Smooth muscle cell (in vitro differentiated cells): ENCODE measurements at regions not wholly inside any gene's neighbourhood (a gene's known extent, or its start where the extent isn't known, plus 50 kb on each side); places are given as distances from the start of the nearest gene placed in this dataset.

Source experiments
- DNase-seq: peaks from one replicate; lab custom pipeline; 2025; ENCODE audit not compliant: unreplicated experiment; lab: John Stamatoyannopoulos, UW
- H2AFZ ChIP-seq: fragments of 200-600 bp; sonication (generic); 2 replicates; pipeline ENCODE4 v1.6.0; 2016; ENCODE audit warnings: antibody characterized with exemption, low read depth, mild to moderate bottlenecking
- H3F3A ChIP-seq: fragments of 200-600 bp; sonication (generic); 2 replicates; pipeline ENCODE4 v1.6.0; 2017; ENCODE audit warnings: antibody characterized with exemption, low read depth
- H3K27ac ChIP-seq: fragments of 200-600 bp; sonication (generic); 2 replicates; pipeline ENCODE4 v1.5.1; 2016; ENCODE audit warnings: low read depth, mild to moderate bottlenecking
- H3K27me3 ChIP-seq: fragments of 200-600 bp; sonication (generic); 2 replicates; pipeline ENCODE4 v1.6.1; 2016; ENCODE audit warnings: low read depth, mild to moderate bottlenecking
- H3K36me3 ChIP-seq: fragments of 200-600 bp; sonication (generic); 2 replicates; pipeline ENCODE4 v1.5.1; 2016; ENCODE audit warnings: low read depth
- H3K4me1 ChIP-seq: fragments of 200-600 bp; sonication (generic); 2 replicates; pipeline ENCODE4 v1.5.1; 2016; ENCODE audit warnings: low read depth
- H3K4me2 ChIP-seq: fragments of 200-600 bp; sonication (generic); 2 replicates; pipeline ENCODE4 v1.6.0; 2016; ENCODE audit warnings: mild to moderate bottlenecking
- H3K4me3 ChIP-seq: fragments of 200-600 bp; sonication (generic); 2 replicates; pipeline ENCODE4 v1.5.1; 2016; ENCODE audit warnings: mild to moderate bottlenecking
- H3K79me2 ChIP-seq: fragments of 200-600 bp; sonication (generic); 2 replicates; pipeline ENCODE4 v1.6.0; 2016; ENCODE audit warnings: low read depth, mild to moderate bottlenecking
- H3K9ac ChIP-seq: fragments of 200-600 bp; sonication (generic); 2 replicates; pipeline ENCODE4 v1.6.0; 2016; ENCODE audit warnings: low read depth
- H3K9me3 ChIP-seq: fragments of 200-600 bp; sonication (generic); replicated peaks from 2 replicates; pipeline ENCODE4 v1.5.1; 2016; ENCODE audit warnings: low read depth
- H4K20me1 ChIP-seq: fragments of 200-600 bp; sonication (generic); 2 replicates; pipeline ENCODE4 v1.6.0; 2016; ENCODE audit warnings: low read depth
- WGBS: methylation state at CpG from one replicate; pipeline ENCODE4 v1.1.7; 2016; ENCODE audit warnings: low lambda C conversion rate; 5-methylcytosine and 5-hydroxymethylcytosine counted together
- TF ChIP-seq, protein P1 (sequence below): fragments of 200-600 bp; sonication (generic); IDR thresholded peaks from 2 replicates; pipeline ENCODE4 v1.5.1; 2017; ENCODE audit warnings: borderline replicate concordance, mild to moderate bottlenecking, antibody characterized with exemption; ENCODE audit not compliant: insufficient read depth, poor library complexity, severe bottlenecking

- Histone ChIP-seq H3K4me3 (no peak overlapping the region), H3K9ac (no peak overlapping the region), H3K36me3 (no peaks in the 10 kb centered on the region), H2AFZ (no peak overlapping the region), H4K20me1 (no peaks in the 10 kb centered on the region), H3K9me3 (no peaks in the 10 kb centered on the region), H3F3A (no peaks in the 10 kb centered on the region), H3K4me1 (no peaks in the 10 kb centered on the region), H3K79me2 (no peaks in the 10 kb centered on the region), H3K27me3 (no peaks in the 10 kb centered on the region), H3K4me2 (no peak overlapping the region), H3K27ac (no peak overlapping the region)
- no peak for DNase-seq
- 70% methylated on average over 2 of the region's 2 CpGs for WGBS
- TF ChIP-seq, protein P1, sequence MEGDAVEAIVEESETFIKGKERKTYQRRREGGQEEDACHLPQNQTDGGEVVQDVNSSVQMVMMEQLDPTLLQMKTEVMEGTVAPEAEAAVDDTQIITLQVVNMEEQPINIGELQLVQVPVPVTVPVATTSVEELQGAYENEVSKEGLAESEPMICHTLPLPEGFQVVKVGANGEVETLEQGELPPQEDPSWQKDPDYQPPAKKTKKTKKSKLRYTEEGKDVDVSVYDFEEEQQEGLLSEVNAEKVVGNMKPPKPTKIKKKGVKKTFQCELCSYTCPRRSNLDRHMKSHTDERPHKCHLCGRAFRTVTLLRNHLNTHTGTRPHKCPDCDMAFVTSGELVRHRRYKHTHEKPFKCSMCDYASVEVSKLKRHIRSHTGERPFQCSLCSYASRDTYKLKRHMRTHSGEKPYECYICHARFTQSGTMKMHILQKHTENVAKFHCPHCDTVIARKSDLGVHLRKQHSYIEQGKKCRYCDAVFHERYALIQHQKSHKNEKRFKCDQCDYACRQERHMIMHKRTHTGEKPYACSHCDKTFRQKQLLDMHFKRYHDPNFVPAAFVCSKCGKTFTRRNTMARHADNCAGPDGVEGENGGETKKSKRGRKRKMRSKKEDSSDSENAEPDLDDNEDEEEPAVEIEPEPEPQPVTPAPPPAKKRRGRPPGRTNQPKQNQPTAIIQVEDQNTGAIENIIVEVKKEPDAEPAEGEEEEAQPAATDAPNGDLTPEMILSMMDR: no peak
These were observed 194.4 kb downstream of the RASSF9 start for GRCh38 chr12:85641796-85642195.

DNA sequence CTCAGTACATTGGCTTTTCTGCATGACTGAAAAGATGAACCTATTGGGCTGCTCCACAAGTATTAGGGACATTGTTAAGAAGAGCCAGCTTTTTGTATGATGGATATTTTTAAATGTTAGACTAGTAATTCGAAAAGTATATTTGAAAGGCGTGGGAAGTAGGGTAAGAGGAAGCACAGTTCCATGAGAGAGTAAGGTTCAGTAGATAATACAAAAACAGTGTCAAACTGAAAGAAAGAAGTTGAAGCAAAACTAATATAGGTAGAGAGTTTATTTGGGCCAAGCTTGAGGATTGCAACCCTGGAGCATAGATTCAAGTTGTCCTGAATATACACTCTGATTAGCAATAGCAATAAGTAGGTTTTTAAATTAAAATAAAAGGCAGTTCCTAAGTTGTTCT, 193.9 kb downstream of the RASSF9 start:
- H2AFZ ChIP-seq: no peak overlapping the region
- no peaks in the 10 kb centered on the region for H3K9me3 ChIP-seq
- H3K9ac ChIP-seq: no peak overlapping the region
- H3K4me1 ChIP-seq: no peaks in the 10 kb centered on the region
- H3K4me2 ChIP-seq: no peak overlapping the region
- H4K20me1 ChIP-seq: no peaks in the 10 kb centered on the region
- WGBS: 94% methylated on average over 2 of the region's 2 CpGs
- TF ChIP-seq, protein P1: no peak
- no peaks in the 10 kb centered on the region for H3K79me2 ChIP-seq
- no peak for DNase-seq
- H3K27ac ChIP-seq: no peak overlapping the region
- H3K4me3 ChIP-seq: no peak overlapping the region
- no peaks in the 10 kb centered on the region for H3F3A ChIP-seq
- no peaks in the 10 kb centered on the region for H3K36me3 ChIP-seq
- no peaks in the 10 kb centered on the region for H3K27me3 ChIP-seq

- TF ChIP-seq, protein P1: peak; percentile 10
- Histone ChIP-seq H3K9me3 (no peaks in the 10 kb centered on the region), H3F3A (no peaks in the 10 kb centered on the region), H3K4me3 (no peak overlapping the region), H3K4me1 (no peaks in the 10 kb centered on the region), H3K4me2 (no peak overlapping the region), H3K79me2 (no peaks in the 10 kb centered on the region), H2AFZ (peak overlapping the region; percentile 11), H3K27me3 (no peaks in the 10 kb centered on the region), H4K20me1 (no peaks in the 10 kb centered on the region), H3K27ac (no peak overlapping the region), H3K9ac (no peak overlapping the region), H3K36me3 (no peaks in the 10 kb centered on the region)
- DNase-seq: no peak
- WGBS: 63% methylated on average over 5 of the region's 5 CpGs
These were observed 193.4 kb downstream of the RASSF9 start for GRCh38 chr12:85642808-85643207.

GRCh38 chr12:85644508-85644907, 191.7 kb downstream of the RASSF9 start:
- DNase-seq: no peak
- Histone ChIP-seq H3K27me3 (no peaks in the 10 kb centered on the region), H3K4me2 (no peak overlapping the region), H3F3A (no peaks in the 10 kb centered on the region), H3K36me3 (no peaks in the 10 kb centered on the region), H3K4me1 (no peaks in the 10 kb centered on the region), H3K9me3 (no peaks in the 10 kb centered on the region), H4K20me1 (no peaks in the 10 kb centered on the region), H3K9ac (no peak overlapping the region), H2AFZ (no peak overlapping the region), H3K27ac (no peak overlapping the region), H3K79me2 (no peaks in the 10 kb centered on the region), H3K4me3 (no peak overlapping the region)
- TF ChIP-seq, protein P1: no peak
- 65% methylated on average over 3 of the region's 3 CpGs for WGBS
